Dedifferentiated amniotic fluid mesenchymal stem cell (primary cell): ENCODE measurements at regions not wholly inside any gene's neighbourhood (a gene's known extent, or its start where the extent isn't known, plus 50 kb on each side); places are given as distances from the start of the nearest gene placed in this dataset.

Source experiments
- DNase-seq: peaks from one replicate; pipeline ENCODE4 v3.0.0-alpha.2; 2016; ENCODE audit errors: extremely low spot score

DNA sequence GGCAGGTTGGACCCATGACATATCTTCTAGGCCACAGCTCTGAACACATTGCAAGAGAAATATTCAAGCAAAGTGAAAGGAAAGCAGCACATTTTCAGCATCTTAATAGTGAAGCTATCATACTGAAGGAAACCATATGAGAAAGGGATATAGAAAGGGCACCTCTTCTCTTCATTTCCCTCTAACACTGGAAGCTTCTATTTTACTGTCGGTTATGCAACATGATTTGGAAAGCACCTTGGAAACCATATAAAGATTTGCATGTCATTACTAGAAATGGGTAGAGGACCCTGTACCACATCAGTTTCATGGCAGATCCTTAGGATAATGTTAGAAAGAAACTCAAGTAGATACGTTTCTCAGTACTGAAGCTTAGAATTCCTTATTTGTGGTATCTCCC, 70.5 kb upstream of the HMGN3 start:
- DNase-seq = no peak

GRCh38 chr6:79302341-79302740, 67.9 kb upstream of the HMGN3 start:
- no peak for DNase-seq

GRCh38 chr6:79301290-79301689, 66.8 kb upstream of the HMGN3 start:
- no peak for DNase-seq

DNA sequence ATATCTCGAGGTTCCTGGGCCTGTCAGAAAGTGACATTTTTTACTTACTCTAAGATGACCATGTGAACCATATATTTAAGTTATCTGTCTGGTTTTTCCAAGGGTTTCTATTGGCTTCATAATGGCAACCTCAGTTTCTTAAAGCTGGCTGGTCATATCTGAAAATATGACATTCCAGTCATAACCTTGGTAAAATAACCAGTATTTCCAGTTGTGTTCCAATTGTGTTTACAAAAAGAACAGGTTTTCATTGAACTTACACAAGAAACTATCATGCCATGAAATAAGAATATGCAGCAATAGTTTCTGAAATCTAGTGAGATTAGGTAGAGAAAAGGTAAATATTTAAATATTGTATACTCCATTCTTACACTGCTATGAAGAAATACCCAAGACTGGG, 61.7 kb upstream of the HMGN3 start:
- no peak for DNase-seq
